DND-41 (cell line): ENCODE measurements at regions not wholly inside any gene's neighbourhood (a gene's known extent, or its start where the extent isn't known, plus 50 kb on each side); places are given as distances from the start of the nearest gene placed in this dataset.
"Not testable (repeated sequence)": the region's sequence is repeated elsewhere in the genome, so short reads cannot be mapped to it uniquely, and the experiment has no call there.

Experiments used
- EZH2 ChIP-seq: IDR thresholded peaks from 3 replicates; pipeline ENCODE4 v1.6.1; 2012; ENCODE audit warnings: borderline replicate concordance, low read depth, mild to moderate bottlenecking, moderate library complexity, low read length, inconsistent platforms; ENCODE audit not compliant: severe bottlenecking
- TF ChIP-seq, protein P1 (sequence below): IDR thresholded peaks from 2 replicates; pipeline ENCODE4 v1.5.1; 2012; ENCODE audit warnings: borderline replicate concordance, low read length, moderate library complexity, mild to moderate bottlenecking; ENCODE audit not compliant: poor library complexity, severe bottlenecking; ENCODE audit errors: extremely low read depth

DNA sequence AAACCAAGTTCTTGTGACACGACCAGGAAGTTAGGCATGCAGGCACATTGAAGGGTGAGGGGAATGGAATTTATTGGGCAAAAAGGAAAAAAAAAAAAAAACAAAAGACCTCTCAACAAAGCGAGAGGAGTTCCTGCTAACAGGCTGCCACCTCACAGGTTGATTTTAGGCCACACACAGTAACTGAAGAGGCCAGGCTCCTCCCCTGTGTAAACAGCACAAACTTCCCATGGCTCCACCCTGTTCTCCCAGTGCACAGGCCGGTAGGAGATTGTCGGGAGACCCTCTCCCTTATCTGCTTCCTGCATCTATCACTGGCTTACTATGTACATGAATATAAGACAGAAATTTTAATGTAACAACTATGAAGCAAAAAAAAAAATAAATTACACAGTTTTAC is 359.6 kb upstream of the TGIF2LX start:
- TF ChIP-seq, protein P1, sequence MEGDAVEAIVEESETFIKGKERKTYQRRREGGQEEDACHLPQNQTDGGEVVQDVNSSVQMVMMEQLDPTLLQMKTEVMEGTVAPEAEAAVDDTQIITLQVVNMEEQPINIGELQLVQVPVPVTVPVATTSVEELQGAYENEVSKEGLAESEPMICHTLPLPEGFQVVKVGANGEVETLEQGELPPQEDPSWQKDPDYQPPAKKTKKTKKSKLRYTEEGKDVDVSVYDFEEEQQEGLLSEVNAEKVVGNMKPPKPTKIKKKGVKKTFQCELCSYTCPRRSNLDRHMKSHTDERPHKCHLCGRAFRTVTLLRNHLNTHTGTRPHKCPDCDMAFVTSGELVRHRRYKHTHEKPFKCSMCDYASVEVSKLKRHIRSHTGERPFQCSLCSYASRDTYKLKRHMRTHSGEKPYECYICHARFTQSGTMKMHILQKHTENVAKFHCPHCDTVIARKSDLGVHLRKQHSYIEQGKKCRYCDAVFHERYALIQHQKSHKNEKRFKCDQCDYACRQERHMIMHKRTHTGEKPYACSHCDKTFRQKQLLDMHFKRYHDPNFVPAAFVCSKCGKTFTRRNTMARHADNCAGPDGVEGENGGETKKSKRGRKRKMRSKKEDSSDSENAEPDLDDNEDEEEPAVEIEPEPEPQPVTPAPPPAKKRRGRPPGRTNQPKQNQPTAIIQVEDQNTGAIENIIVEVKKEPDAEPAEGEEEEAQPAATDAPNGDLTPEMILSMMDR = not testable (repeated sequence)
- TF ChIP-seq EZH2 = not testable (repeated sequence)
